Activated CD4-positive, CD25-positive, alpha-beta regulatory T cell treated with anti-CD3 and anti-CD28 coated beads, Interleukin-2, amount 50 U/mL, for 24 hours (primary cell): ENCODE measurements at regions not wholly inside any gene's neighbourhood (a gene's known extent, or its start where the extent isn't known, plus 50 kb on each side); places are given as distances from the start of the nearest gene placed in this dataset.

Source experiments
- ATAC-seq, 2 donors: fragments of 150-1000 bp; cut with Tn5 transposase; one replicate each; pipeline ENCODE4 v1.10.0; 2021; ENCODE audit warnings: mild to moderate bottlenecking in 1 of 2, moderate library complexity in 1 of 2

- no peak for ATAC-seq
Observed at GRCh38 chr5:125093776-125094175, 347.3 kb upstream of the ZNF608 start.

- ATAC-seq = no peak
Observed at GRCh38 chr5:125100342-125100741, 353.9 kb upstream of the ZNF608 start.

GRCh38 chr5:125100951-125101350 is 354.5 kb upstream of the ZNF608 start:
- no peak for ATAC-seq

GRCh38 chr5:125103459-125103858 is 357.0 kb upstream of the ZNF608 start:
- no peak for ATAC-seq

GRCh38 chr5:125106271-125106670 is 359.8 kb upstream of the ZNF608 start:
- ATAC-seq = no peak

- ATAC-seq = no peak
Observed at GRCh38 chr5:125106881-125107280, 360.4 kb upstream of the ZNF608 start.

- ATAC-seq = no peak
Observed at GRCh38 chr5:125109293-125109692, 362.9 kb upstream of the ZNF608 start.

- ATAC-seq = no peak
Observed at GRCh38 chr5:125109816-125110215, 363.4 kb upstream of the ZNF608 start.

GRCh38 chr5:125112196-125112595 is 365.8 kb upstream of the ZNF608 start:
- ATAC-seq = no peak

GRCh38 chr5:125113328-125113727 is 366.9 kb upstream of the ZNF608 start:
- no peak for ATAC-seq

GRCh38 chr5:125115195-125115525 is 368.7 kb upstream of the ZNF608 start:
- ATAC-seq = no peak

- ATAC-seq = no peak
Observed at GRCh38 chr5:125117566-125117965, 371.1 kb upstream of the ZNF608 start.

GRCh38 chr5:125120012-125120411 is 373.6 kb upstream of the ZNF608 start:
- no peak for ATAC-seq

GRCh38 chr5:125125031-125125823 is 378.8 kb upstream of the ZNF608 start:
- no peak for ATAC-seq

GRCh38 chr5:125126050-125126449 is 379.6 kb upstream of the ZNF608 start:
- ATAC-seq = no peak

GRCh38 chr5:125129151-125129806 is 382.8 kb upstream of the ZNF608 start:
- ATAC-seq = no peak

GRCh38 chr5:125130591-125130990 is 384.2 kb upstream of the ZNF608 start:
- ATAC-seq = no peak

- no peak for ATAC-seq
Observed at GRCh38 chr5:125134216-125135081, 388.0 kb upstream of the ZNF608 start.

GRCh38 chr5:125137535-125137934 is 391.1 kb upstream of the ZNF608 start:
- no peak for ATAC-seq

- ATAC-seq = no peak
Observed at GRCh38 chr5:125138266-125138665, 391.8 kb upstream of the ZNF608 start.

GRCh38 chr5:125139590-125139989 is 393.2 kb upstream of the ZNF608 start:
- ATAC-seq = no peak

- no peak for ATAC-seq
Observed at GRCh38 chr5:125140220-125140619, 393.8 kb upstream of the ZNF608 start.

GRCh38 chr5:125140855-125141254 is 394.4 kb upstream of the ZNF608 start:
- no peak for ATAC-seq

GRCh38 chr5:125142458-125142857 is 396.0 kb upstream of the ZNF608 start:
- ATAC-seq = no peak
